ENCODE measurements at regions not wholly inside any gene's neighbourhood (a gene's known extent, or its start where the extent isn't known, plus 50 kb on each side); places are given as distances from the start of the nearest gene placed in this dataset.
"Not testable (repeated sequence)": the region's sequence is repeated elsewhere in the genome, so short reads cannot be mapped to it uniquely, and the experiment has no call there.

DNA sequence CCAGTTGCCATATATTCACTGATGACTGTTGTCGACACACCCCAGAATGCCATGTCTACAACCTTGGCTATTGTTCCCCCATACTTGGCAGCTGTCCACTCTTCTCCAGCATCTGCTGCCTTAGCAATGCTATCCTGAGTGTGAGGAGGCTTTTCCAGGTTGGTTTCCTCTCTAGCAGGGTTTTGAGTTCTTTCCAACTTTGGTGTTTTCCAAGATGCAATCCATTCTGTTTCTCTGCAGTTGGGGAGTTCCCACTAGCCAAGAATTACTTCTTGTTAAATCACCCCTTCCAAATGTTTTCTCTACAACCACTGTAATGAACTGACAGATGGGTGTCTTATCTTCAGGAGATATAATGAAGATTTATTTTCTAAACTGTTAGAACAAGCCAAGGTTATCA, 617.4 kb downstream of the CCSER2 start:
- DNase-seq: no peak

DNA sequence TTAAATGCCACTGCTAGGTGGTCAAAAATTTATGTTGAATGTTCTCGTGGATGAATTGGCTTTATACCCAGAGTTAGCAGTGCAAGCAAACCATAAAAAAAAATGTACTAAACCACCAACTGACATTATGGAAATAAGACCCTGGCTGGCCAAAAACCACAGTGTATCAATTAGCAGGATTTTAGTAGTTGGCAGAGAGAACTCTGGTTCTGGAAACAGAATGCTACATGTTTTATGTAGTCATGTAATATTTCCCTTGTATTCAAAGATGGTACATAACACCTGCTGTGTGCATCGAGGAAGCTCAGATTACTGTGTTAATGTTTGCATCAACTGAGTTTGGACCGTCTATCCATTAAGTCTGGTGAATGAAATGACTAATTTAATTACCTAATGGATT, 618.5 kb downstream of the CCSER2 start:
- DNase-seq: no peak

- DNase-seq: no peak
These were observed 620.3 kb downstream of the CCSER2 start for GRCh38 chr10:84948644-84949043.

- DNase-seq: no peak
These were observed 623.2 kb downstream of the CCSER2 start for GRCh38 chr10:84951616-84952015.

GRCh38 chr10:84957427-84957826, 629.0 kb downstream of the CCSER2 start:
- DNase-seq: no peak

DNA sequence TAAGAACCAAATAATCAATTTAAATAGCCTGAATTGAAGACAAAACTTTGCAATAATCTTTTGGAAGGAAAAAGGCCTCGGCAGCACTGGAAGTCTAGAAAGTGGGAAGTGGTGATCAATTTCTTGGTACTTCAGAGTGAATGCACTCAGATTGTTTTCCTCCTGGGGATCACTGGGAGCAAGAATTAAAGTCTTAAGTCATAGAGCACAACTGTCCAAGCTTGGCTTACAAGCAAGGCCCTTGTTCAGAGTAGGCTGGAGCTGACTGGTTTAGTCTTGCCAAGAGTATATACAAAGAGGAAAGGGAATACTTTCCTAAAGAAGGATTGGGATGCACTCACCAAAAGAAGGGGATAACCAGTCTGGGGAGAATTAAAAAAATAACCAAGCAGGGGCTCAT, 637.1 kb downstream of the CCSER2 start:
- DNase-seq: no peak

DNA sequence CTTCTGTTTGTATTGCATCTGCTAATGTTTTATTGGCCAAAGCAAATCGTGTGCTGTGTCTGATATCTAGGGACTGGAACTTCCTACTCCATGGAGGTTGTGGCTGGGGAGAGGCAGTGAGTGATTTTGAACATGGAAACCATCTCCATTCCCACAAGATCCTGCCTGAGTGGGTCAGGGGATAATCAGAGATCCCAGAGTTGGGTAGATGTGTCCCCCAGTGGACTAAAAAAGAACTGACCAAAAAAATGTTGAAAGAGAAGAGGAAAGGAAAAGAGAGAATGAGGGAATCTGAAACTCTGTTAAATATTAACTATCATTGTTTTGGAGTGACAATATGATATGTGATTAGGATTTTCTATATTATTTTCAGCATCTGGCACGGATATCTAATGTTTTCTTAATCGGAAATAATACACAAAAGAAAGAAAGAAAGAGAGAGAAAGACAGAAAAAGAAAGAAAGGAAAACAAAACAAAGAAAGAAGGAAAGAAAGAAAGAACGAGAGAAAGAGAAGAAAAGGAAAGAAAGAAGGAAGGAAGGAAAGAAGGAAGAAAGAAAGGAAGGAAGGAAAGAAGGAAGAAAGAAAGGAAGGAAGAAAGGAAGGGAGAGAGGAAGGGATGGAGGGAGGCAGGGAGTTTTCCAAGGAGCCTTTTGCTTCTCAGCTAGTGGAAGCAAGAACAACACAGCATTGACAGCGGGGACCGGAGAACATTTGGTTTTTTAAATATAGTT, 638.5 kb downstream of the CCSER2 start:
- DNase-seq: no peak

GRCh38 chr10:84969297-84969696, 640.9 kb downstream of the CCSER2 start:
- DNase-seq: not testable (repeated sequence)

DNA sequence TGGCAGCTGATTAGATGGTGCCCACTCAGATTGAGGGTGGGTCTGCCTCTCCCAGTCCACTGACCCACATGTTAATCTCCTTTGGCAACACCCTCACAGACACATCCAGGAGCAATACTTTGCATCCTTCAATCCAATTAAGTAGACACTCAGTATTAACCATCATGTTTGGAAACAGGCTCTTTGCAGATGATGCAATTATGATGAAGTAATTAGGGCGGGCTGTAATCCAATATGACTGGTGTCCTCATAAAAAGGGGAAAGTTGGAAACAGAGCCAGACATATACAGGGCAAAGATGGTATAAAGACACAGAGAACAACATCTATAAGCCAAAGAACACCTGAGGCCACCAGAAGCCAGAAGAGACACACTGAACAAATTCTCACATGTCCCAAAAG, 658.6 kb downstream of the CCSER2 start:
- no peak for DNase-seq

- DNase-seq: no peak
These were observed 659.6 kb downstream of the CCSER2 start for GRCh38 chr10:84988011-84988410.

GRCh38 chr10:84990713-84991112, 662.3 kb downstream of the CCSER2 start:
- no peak for DNase-seq

DNA sequence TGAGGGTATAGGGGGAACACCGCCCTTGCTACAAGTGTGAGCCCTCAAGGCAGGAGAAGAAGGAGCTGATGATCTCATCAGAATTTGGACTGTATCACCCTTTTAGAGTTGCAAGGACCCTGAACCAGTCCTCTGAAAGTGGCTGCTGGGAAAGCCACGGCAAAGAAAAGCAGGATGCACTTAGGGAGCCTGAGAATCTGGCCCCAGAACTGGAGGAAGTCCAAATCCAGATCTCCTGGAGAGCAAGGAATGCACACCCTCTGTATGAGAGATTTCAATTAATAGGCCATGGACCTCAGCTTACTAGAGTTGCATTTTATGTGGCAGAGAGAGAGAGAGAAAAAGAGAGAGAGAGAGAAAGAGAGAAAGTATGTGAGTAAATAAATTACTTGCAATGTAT, 662.9 kb downstream of the CCSER2 start:
- DNase-seq: no peak

- DNase-seq: no peak
These were observed 665.1 kb downstream of the CCSER2 start for GRCh38 chr10:84993251-84994035.

- DNase-seq: no peak
These were observed 666.3 kb downstream of the CCSER2 start for GRCh38 chr10:84994722-84995121.

- no peak for DNase-seq
These were observed 668.2 kb downstream of the CCSER2 start for GRCh38 chr10:84996580-84996979.

GRCh38 chr10:84997870-84998269, 669.5 kb downstream of the CCSER2 start:
- no peak for DNase-seq

DNA sequence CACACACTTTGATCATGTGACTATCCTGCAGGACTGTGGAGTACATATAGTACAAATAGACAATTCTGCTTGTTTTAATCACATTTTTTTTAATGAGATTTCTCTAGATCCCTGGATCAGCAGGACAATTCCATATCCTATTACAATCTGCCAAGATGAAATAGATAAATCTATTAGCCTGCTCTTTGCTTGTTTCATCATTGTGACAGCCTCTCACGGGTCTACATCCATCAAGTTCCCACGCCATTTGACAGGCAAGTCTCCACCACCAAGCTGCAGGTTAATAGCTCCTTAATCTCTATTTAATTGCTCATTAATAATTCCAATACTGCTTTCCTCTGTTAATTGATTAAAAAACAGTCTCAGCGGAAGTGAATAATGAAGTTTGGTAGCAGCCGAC, 671.5 kb downstream of the CCSER2 start:
- DNase-seq: no peak

- DNase-seq: no peak
These were observed 674.7 kb downstream of the CCSER2 start for GRCh38 chr10:85003083-85003482.

- DNase-seq: no peak
These were observed 680.2 kb downstream of the CCSER2 start for GRCh38 chr10:85008488-85009184.

DNA sequence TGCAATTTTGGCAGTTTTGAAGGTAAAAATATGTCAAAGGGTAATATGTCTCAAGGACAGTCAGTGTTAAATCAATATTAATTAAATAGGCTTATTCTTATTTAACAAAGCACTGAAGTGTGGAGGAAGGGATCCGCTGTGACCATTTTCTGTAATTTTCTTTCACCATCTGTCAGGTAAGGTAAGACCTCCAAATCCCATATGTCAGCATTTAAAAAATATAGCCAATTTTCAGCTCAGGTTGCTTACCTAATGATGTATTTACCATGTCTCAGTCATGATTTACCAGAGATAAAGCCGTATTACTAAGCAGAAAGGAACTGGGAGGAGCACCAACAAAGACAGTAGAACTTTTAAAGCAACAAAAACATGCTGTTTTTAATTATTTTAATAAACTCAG, 683.9 kb downstream of the CCSER2 start:
- no peak for DNase-seq

DNA sequence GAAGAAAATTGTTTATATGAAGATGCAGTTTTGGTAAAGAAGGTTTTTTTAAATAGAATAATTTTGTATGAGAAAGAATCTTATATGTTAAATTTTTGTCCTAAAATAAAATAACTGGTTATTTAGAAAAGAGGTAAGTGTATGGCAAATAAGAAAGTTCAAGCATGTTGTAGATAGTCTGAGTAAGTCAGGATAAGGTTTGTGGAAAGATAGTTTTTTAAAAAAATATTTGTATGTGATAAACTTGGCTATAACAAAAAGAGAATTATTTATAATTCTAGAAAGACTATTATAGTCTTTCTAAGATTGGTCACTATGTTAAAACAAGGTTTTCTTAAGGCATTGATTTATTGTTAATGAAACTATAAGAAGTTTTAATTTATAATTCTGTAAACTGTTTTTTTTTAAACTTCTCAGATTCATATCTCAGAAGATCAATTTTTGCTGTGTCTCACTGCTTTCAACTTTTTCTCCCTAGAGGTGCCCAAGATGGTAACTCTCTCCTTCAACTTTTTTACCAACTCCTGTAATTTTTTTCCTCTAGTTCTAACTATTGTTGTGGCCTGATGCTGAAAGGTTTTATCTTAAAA, 698.6 kb downstream of the CCSER2 start:
- DNase-seq: no peak

DNA sequence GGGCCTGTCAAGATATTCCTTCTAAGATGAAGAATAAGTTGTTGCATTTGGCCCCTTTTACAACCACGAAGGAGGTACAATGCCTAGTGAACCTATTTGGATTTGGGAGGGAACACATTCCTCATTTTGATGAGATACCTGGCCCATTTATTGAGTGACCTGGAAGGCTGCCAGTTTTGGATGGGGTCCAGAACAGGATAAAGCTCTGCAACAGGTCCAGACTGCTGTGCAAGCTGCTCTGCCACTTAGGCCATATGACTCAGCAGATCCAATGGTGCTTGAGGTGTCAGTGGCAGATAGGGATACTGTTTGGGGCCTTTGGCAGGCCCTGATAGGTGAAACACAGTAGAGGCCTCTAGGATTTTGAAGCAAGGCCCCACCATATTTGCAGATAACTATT, 704.6 kb downstream of the CCSER2 start:
- DNase-seq: no peak

- no peak for DNase-seq
These were observed 708.3 kb downstream of the CCSER2 start for GRCh38 chr10:85036661-85037060.

- DNase-seq: no peak
These were observed 710.9 kb downstream of the CCSER2 start for GRCh38 chr10:85039311-85039710.

Measured in activated CD4-positive, alpha-beta T cell treated with anti-CD3 and anti-CD28 coated beads, Interleukin-2, Interleukin-6, amounts not matched to agents 100 ng/mL and 50 ng/mL, durations not matched to agents 16 hours and 8 hours (primary cell).